Type B pancreatic cell (in vitro differentiated cells): ENCODE measurements at regions not wholly inside any gene's neighbourhood (a gene's known extent, or its start where the extent isn't known, plus 50 kb on each side); places are given as distances from the start of the nearest gene placed in this dataset.

Experiments
- DNase-seq: peaks from one replicate; pipeline ENCODE4 v3.0.0; 2021; ENCODE audit warnings: mixed read lengths; ENCODE audit not compliant: unreplicated experiment; ENCODE audit errors: extremely low spot score
- H3K27ac Mint-ChIP-seq: 2 replicates; pipeline ENCODE4 v1.8.0; 2021; ENCODE audit warnings: mild to moderate bottlenecking, mixed read lengths
- H3K27me3 Mint-ChIP-seq: 2 replicates; pipeline ENCODE4 v1.8.0; 2021; ENCODE audit warnings: mixed read lengths
- H3K36me3 Mint-ChIP-seq: 2 replicates; pipeline ENCODE4 v1.8.0; 2021; ENCODE audit warnings: mixed read lengths
- H3K4me1 Mint-ChIP-seq: one replicate; pipeline ENCODE4 v1.8.0; 2021; ENCODE audit warnings: mixed read lengths; ENCODE audit not compliant: unreplicated experiment
- H3K4me3 Mint-ChIP-seq: 2 replicates; pipeline ENCODE4 v1.8.0; 2021; ENCODE audit warnings: mild to moderate bottlenecking, mixed read lengths
- H3K9me3 Mint-ChIP-seq: 2 replicates; pipeline ENCODE4 v1.8.0; 2021; ENCODE audit warnings: mixed read lengths
- CTCF ChIP-seq: fragments of 200-600 bp; sonication (generic); conservative IDR thresholded peaks from 2 replicates; pipeline ENCODE4 v1.5.0; 2021; ENCODE audit warnings: antibody characterized with exemption, mild to moderate bottlenecking

GRCh38 chr7:16046041-16046440 is 359.6 kb upstream of the MEOX2 start:
- no peaks in the 10 kb centered on the region for H3K9me3 Mint-ChIP-seq
- no peak overlapping the region for H3K27ac Mint-ChIP-seq
- no peak for DNase-seq
- H3K36me3 Mint-ChIP-seq: no peaks in the 10 kb centered on the region
- peaks cover 12% of the 10 kb centered on the region for H3K4me1 Mint-ChIP-seq
- H3K27me3 Mint-ChIP-seq: no peaks in the 10 kb centered on the region
- no peak overlapping the region for H3K4me3 Mint-ChIP-seq
- TF ChIP-seq CTCF: no peak

GRCh38 chr7:16045296-16045695 is 358.8 kb upstream of the MEOX2 start:
- Mint-ChIP-seq H3K4me1 (peaks cover 15% of the 10 kb centered on the region), H3K9me3 (no peaks in the 10 kb centered on the region), H3K27ac (no peak overlapping the region), H3K4me3 (no peak overlapping the region), H3K27me3 (no peaks in the 10 kb centered on the region), H3K36me3 (no peaks in the 10 kb centered on the region)
- no peak for TF ChIP-seq CTCF
- no peak for DNase-seq

- Mint-ChIP-seq H3K4me3 (no peak overlapping the region), H3K9me3 (no peaks in the 10 kb centered on the region)
- no peak for DNase-seq
Observed at GRCh38 chr7:16044645-16045044, 358.2 kb upstream of the MEOX2 start.

GRCh38 chr7:16040346-16040745 is 353.9 kb upstream of the MEOX2 start:
- Mint-ChIP-seq H3K4me1 (peaks cover 8% of the 10 kb centered on the region), H3K9me3 (peaks cover 4% of the 10 kb centered on the region), H3K27me3 (no peaks in the 10 kb centered on the region), H3K36me3 (no peaks in the 10 kb centered on the region), H3K4me3 (no peak overlapping the region), H3K27ac (no peak overlapping the region)
- DNase-seq: no peak
- no peak for TF ChIP-seq CTCF

More at GRCh38 chr7:16044645-16045044, 358.2 kb upstream of the MEOX2 start:
- Mint-ChIP-seq H3K27ac (no peak overlapping the region), H3K36me3 (no peaks in the 10 kb centered on the region), H3K4me1 (peaks cover 17% of the 10 kb centered on the region), H3K27me3 (no peaks in the 10 kb centered on the region)
- no peak for TF ChIP-seq CTCF

GRCh38 chr7:16038906-16039305 is 352.4 kb upstream of the MEOX2 start:
- Mint-ChIP-seq H3K27me3 (no peaks in the 10 kb centered on the region), H3K36me3 (no peaks in the 10 kb centered on the region), H3K4me1 (peaks cover 5% of the 10 kb centered on the region), H3K9me3 (peaks cover 4% of the 10 kb centered on the region), H3K27ac (no peak overlapping the region), H3K4me3 (no peak overlapping the region)
- no peak for DNase-seq
- no peak for TF ChIP-seq CTCF

- Mint-ChIP-seq H3K27ac (no peak overlapping the region), H3K4me1 (peaks cover 3% of the 10 kb centered on the region), H3K27me3 (no peaks in the 10 kb centered on the region), H3K4me3 (no peak overlapping the region), H3K9me3 (peaks cover 4% of the 10 kb centered on the region), H3K36me3 (no peaks in the 10 kb centered on the region)
- DNase-seq: no peak
- no peak for TF ChIP-seq CTCF
Observed at GRCh38 chr7:16035392-16035791, 348.9 kb upstream of the MEOX2 start.
